Neural progenitor cell (in vitro differentiated cells): ENCODE measurements at regions not wholly inside any gene's neighbourhood (a gene's known extent, or its start where the extent isn't known, plus 50 kb on each side); places are given as distances from the start of the nearest gene placed in this dataset.

Experiments used
- DNase-seq: peaks from one replicate; pipeline ENCODE4 v3.0.0-alpha.2; 2016; ENCODE audit warnings: low spot score
- H2AFZ ChIP-seq: fragments of 200-600 bp; sonication (generic); replicated peaks from 2 replicates; pipeline ENCODE4 v1.6.1; 2016; ENCODE audit warnings: antibody characterized with exemption
- H3F3A ChIP-seq: fragments of 200-600 bp; sonication (generic); 2 replicates; pipeline ENCODE4 v1.6.1; 2016; ENCODE audit warnings: antibody characterized with exemption, low read depth
- H3K27ac ChIP-seq: fragments of 200-600 bp; sonication (generic); 2 replicates; pipeline ENCODE4 v1.5.1; 2016; ENCODE audit warnings: mild to moderate bottlenecking
- H3K27me3 ChIP-seq: fragments of 200-600 bp; sonication (generic); 2 replicates; pipeline ENCODE4 v1.6.1; 2016; ENCODE audit warnings: mild to moderate bottlenecking, moderate library complexity
- H3K36me3 ChIP-seq: fragments of 200-600 bp; sonication (generic); 2 replicates; pipeline ENCODE4 v1.5.1; 2016
- H3K4me1 ChIP-seq: fragments of 200-600 bp; sonication (generic); 2 replicates; pipeline ENCODE4 v1.6.1; 2016; ENCODE audit warnings: mixed run types
- H3K4me2 ChIP-seq: fragments of 200-600 bp; sonication (generic); 2 replicates; pipeline ENCODE4 v1.6.1; 2016
- H3K4me3 ChIP-seq: fragments of 200-600 bp; sonication (generic); 2 replicates; pipeline ENCODE4 v1.5.1; 2016
- H3K79me2 ChIP-seq: fragments of 200-600 bp; sonication (generic); 2 replicates; pipeline ENCODE4 v1.6.1; 2016; ENCODE audit warnings: low read depth
- H3K9ac ChIP-seq: fragments of 200-600 bp; sonication (generic); 2 replicates; pipeline ENCODE4 v1.6.1; 2016
- H3K9me3 ChIP-seq: fragments of 200-600 bp; sonication (generic); 2 replicates; pipeline ENCODE4 v1.5.1; 2016; ENCODE audit warnings: low read depth
- H4K20me1 ChIP-seq: fragments of 200-600 bp; sonication (generic); 2 replicates; pipeline ENCODE4 v1.6.1; 2016; ENCODE audit warnings: low read depth
- H3K27ac Mint-ChIP-seq: 3 replicates; pipeline ENCODE4 v1.8.0; 2021; ENCODE audit warnings: mixed read lengths
- H3K27me3 Mint-ChIP-seq: 2 replicates; pipeline ENCODE4 v1.8.0; 2022; ENCODE audit warnings: low read depth, mild to moderate bottlenecking, inconsistent platforms, moderate library complexity, mixed read lengths; ENCODE audit not compliant: insufficient read depth
- H3K36me3 Mint-ChIP-seq: 3 replicates; pipeline ENCODE4 v1.8.0; 2021; ENCODE audit warnings: mixed read lengths
- H3K4me1 Mint-ChIP-seq: 3 replicates; pipeline ENCODE4 v1.8.0; 2021; ENCODE audit warnings: mixed read lengths
- H3K4me3 Mint-ChIP-seq: 3 replicates; pipeline ENCODE4 v1.8.0; 2021; ENCODE audit warnings: mild to moderate bottlenecking, moderate library complexity, mixed read lengths
- H3K9me3 Mint-ChIP-seq: 3 replicates; pipeline ENCODE4 v1.8.0; 2020; ENCODE audit warnings: mixed read lengths
- CTCF ChIP-seq: fragments of 200-600 bp; sonication (generic); IDR thresholded peaks from 2 replicates; pipeline ENCODE4 v1.5.1; 2017; ENCODE audit warnings: antibody characterized with exemption, mild to moderate bottlenecking
- EZH2 ChIP-seq: fragments of 200-600 bp; sonication (generic); IDR thresholded peaks from 2 replicates; pipeline ENCODE4 v1.6.1; 2017; ENCODE audit warnings: antibody characterized with exemption, mild to moderate bottlenecking, moderate library complexity
- EZH2phosphoT487 ChIP-seq: fragments of 200-600 bp; sonication (generic); IDR thresholded peaks from 2 replicates; pipeline ENCODE4 v1.6.1; 2017; ENCODE audit warnings: antibody characterized with exemption

GRCh38 chr13:73970421-73971055, 163.7 kb downstream of the KLF12 start:
- Histone ChIP-seq H2AFZ (no peak overlapping the region), H3K36me3 (no peaks in the 10 kb centered on the region), H3K4me2 (no peak overlapping the region), H3K79me2 (peaks cover 20% of the 10 kb centered on the region), H3K9ac (no peak overlapping the region), H4K20me1 (no peaks in the 10 kb centered on the region), H3K4me1 (peaks cover 9% of the 10 kb centered on the region), H3K27me3 (no peaks in the 10 kb centered on the region), H3F3A (no peaks in the 10 kb centered on the region), H3K4me3 (no peak overlapping the region), H3K9me3 (no peaks in the 10 kb centered on the region), H3K27ac (no peak overlapping the region)
- Mint-ChIP-seq H3K27ac (no peak overlapping the region), H3K4me1 (peaks cover 20% of the 10 kb centered on the region), H3K9me3 (peaks cover 18% of the 10 kb centered on the region), H3K27me3 (no peaks in the 10 kb centered on the region), H3K4me3 (no peak overlapping the region), H3K36me3 (peaks cover 15% of the 10 kb centered on the region)
- TF ChIP-seq CTCF = no peak
- no peak for TF ChIP-seq EZH2
- TF ChIP-seq EZH2phosphoT487 = no peak
- no peak for DNase-seq

- Histone ChIP-seq H3K9ac (no peak overlapping the region), H3K4me1 (peaks cover 9% of the 10 kb centered on the region), H2AFZ (no peak overlapping the region), H3F3A (no peaks in the 10 kb centered on the region), H3K4me2 (no peak overlapping the region), H3K27ac (no peak overlapping the region), H4K20me1 (no peaks in the 10 kb centered on the region), H3K4me3 (no peak overlapping the region), H3K79me2 (peaks cover 8% of the 10 kb centered on the region), H3K27me3 (no peaks in the 10 kb centered on the region), H3K9me3 (no peaks in the 10 kb centered on the region), H3K36me3 (no peaks in the 10 kb centered on the region)
- Mint-ChIP-seq H3K27me3 (no peaks in the 10 kb centered on the region), H3K4me3 (no peak overlapping the region), H3K27ac (no peak overlapping the region), H3K36me3 (peaks cover 10% of the 10 kb centered on the region), H3K9me3 (peaks cover 7% of the 10 kb centered on the region), H3K4me1 (peaks cover 20% of the 10 kb centered on the region)
- TF ChIP-seq CTCF = no peak
- TF ChIP-seq EZH2phosphoT487 = no peak
- TF ChIP-seq EZH2 = no peak
- no peak for DNase-seq
Observed at GRCh38 chr13:73967397-73968165, 166.6 kb downstream of the KLF12 start.

GRCh38 chr13:73966331-73966730, 167.9 kb downstream of the KLF12 start:
- DNase-seq = no peak
- Histone ChIP-seq H3K79me2 (no peaks in the 10 kb centered on the region), H2AFZ (no peak overlapping the region), H3K36me3 (no peaks in the 10 kb centered on the region), H3K4me2 (no peak overlapping the region), H3K4me3 (no peak overlapping the region), H3K9me3 (no peaks in the 10 kb centered on the region), H3K27ac (no peak overlapping the region), H3K9ac (no peak overlapping the region), H4K20me1 (no peaks in the 10 kb centered on the region), H3K4me1 (peaks cover 9% of the 10 kb centered on the region), H3F3A (no peaks in the 10 kb centered on the region), H3K27me3 (no peaks in the 10 kb centered on the region)
- Mint-ChIP-seq H3K27me3 (no peaks in the 10 kb centered on the region), H3K4me1 (peaks cover 20% of the 10 kb centered on the region), H3K4me3 (no peak overlapping the region), H3K27ac (no peak overlapping the region), H3K9me3 (peaks cover 10% of the 10 kb centered on the region), H3K36me3 (peaks cover 17% of the 10 kb centered on the region)
- TF ChIP-seq CTCF = no peak
- no peak for TF ChIP-seq EZH2phosphoT487
- no peak for TF ChIP-seq EZH2
